ENCODE measurements at regions not wholly inside any gene's neighbourhood (a gene's known extent, or its start where the extent isn't known, plus 50 kb on each side); places are given as distances from the start of the nearest gene placed in this dataset.
"Not testable (repeated sequence)": the region's sequence is repeated elsewhere in the genome, so short reads cannot be mapped to it uniquely, and the experiment has no call there.

DNA sequence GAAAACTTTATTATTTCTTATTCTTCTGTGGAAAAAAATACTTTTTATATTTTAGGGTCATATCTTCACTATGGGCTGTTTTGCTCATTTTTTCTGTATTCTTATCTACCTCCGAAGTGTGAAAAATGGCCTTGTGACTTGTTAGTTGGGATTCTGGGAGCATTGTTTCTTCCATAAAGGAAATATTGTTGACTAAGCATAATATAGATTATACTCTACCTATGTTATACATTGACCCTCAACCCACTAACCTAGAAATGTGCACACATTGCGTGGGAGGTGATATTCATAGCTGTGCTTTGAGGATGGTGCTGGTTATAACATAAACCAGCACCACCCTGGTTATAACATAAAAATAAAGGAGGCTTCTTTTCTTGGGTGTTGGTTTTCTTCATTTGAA lies 259.2 kb upstream of the AADAT start:
- no peaks in the 10 kb centered on the region for H3K27me3 ChIP-seq (ENCODE audit: insufficient read depth, low read length)
- Mint-ChIP-seq H3K27me3 (ENCODE audit: low read depth, unreplicated experiment) (no peaks in the 10 kb centered on the region), H3K4me3 (ENCODE audit: unreplicated experiment) (no peak overlapping the region), H3K36me3 (ENCODE audit: low read depth, unreplicated experiment) (no peaks in the 10 kb centered on the region), H3K27ac (ENCODE audit: unreplicated experiment) (no peak overlapping the region), H3K9me3 (ENCODE audit: unreplicated experiment) (peaks cover 4% of the 10 kb centered on the region), H3K4me1 (ENCODE audit: low read depth, unreplicated experiment) (no peaks in the 10 kb centered on the region)
- DNase-seq (ENCODE audit: low read depth) = no peak
- H3K79me2 ChIP-seq (ENCODE audit: insufficient read depth, low read length) = no peaks in the 10 kb centered on the region
- no peak overlapping the region for H2AFZ ChIP-seq (ENCODE audit: low read depth, low read length)
- peaks cover 5% of the 10 kb centered on the region for H3K9me3 ChIP-seq (ENCODE audit: insufficient read depth, low read depth, low read length)
- no peak for TF ChIP-seq EZH2 (IDR thresholded peaks at IDR 0.05; ENCODE audit: insufficient read depth, low read length)
- TF ChIP-seq, protein P1, sequence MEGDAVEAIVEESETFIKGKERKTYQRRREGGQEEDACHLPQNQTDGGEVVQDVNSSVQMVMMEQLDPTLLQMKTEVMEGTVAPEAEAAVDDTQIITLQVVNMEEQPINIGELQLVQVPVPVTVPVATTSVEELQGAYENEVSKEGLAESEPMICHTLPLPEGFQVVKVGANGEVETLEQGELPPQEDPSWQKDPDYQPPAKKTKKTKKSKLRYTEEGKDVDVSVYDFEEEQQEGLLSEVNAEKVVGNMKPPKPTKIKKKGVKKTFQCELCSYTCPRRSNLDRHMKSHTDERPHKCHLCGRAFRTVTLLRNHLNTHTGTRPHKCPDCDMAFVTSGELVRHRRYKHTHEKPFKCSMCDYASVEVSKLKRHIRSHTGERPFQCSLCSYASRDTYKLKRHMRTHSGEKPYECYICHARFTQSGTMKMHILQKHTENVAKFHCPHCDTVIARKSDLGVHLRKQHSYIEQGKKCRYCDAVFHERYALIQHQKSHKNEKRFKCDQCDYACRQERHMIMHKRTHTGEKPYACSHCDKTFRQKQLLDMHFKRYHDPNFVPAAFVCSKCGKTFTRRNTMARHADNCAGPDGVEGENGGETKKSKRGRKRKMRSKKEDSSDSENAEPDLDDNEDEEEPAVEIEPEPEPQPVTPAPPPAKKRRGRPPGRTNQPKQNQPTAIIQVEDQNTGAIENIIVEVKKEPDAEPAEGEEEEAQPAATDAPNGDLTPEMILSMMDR (IDR thresholded peaks at IDR 0.05; ENCODE audit: insufficient read depth, low read depth, low read length) = no peak
- H3K9ac ChIP-seq (ENCODE audit: low read length) = no peak overlapping the region
- H3K4me2 ChIP-seq (ENCODE audit: low read length) = no peak overlapping the region
- no peak overlapping the region for H3K27ac ChIP-seq (ENCODE audit: low read depth, low read length)
- no peaks in the 10 kb centered on the region for H4K20me1 ChIP-seq (ENCODE audit: insufficient read depth, low read length)
- no peaks in the 10 kb centered on the region for H3K36me3 ChIP-seq (ENCODE audit: insufficient read depth, low read length)
- no peak for FAIRE-seq
- H3K4me3 ChIP-seq (ENCODE audit: insufficient read depth, low read depth, low read length) = no peak overlapping the region
- H3K4me1 ChIP-seq (ENCODE audit: insufficient read depth, low read length) = no peaks in the 10 kb centered on the region

DNA sequence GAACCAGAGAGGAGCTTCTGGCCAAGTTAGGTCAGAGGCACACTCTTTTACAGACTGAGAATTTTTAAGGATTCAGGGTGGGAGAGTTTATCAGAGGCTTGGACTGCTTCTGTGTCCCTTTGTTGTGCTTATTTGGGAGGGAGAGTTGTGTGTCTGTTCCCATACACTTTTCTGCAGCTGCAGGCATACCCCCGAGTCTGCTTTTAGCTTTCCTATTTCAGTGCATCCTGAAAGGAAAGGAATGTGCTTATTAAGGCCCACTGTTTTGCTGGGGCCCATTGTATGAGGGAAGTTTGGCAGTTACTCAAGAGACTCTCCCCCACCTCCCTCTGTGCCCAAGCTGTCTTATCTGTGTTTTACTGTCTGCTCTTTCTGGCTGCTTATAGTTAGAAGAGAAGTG lies 257.4 kb upstream of the AADAT start:
- H3K36me3 Mint-ChIP-seq (ENCODE audit: low read depth, unreplicated experiment); H3K4me3 ChIP-seq (ENCODE audit: insufficient read depth, low read depth, low read length); H3K4me1 ChIP-seq (ENCODE audit: insufficient read depth, low read length); H2AFZ ChIP-seq (ENCODE audit: low read depth, low read length); H3K4me3 Mint-ChIP-seq (ENCODE audit: unreplicated experiment); H4K20me1 ChIP-seq (ENCODE audit: insufficient read depth, low read length); H3K9me3 Mint-ChIP-seq (ENCODE audit: unreplicated experiment); H3K4me2 ChIP-seq (ENCODE audit: low read length); H3K27me3 ChIP-seq (ENCODE audit: insufficient read depth, low read length); H3K4me1 Mint-ChIP-seq (ENCODE audit: low read depth, unreplicated experiment); H3K27me3 Mint-ChIP-seq (ENCODE audit: low read depth, unreplicated experiment); DNase-seq (ENCODE audit: low read depth); FAIRE-seq; H3K27ac Mint-ChIP-seq (ENCODE audit: unreplicated experiment); H3K79me2 ChIP-seq (ENCODE audit: insufficient read depth, low read length); H3K36me3 ChIP-seq (ENCODE audit: insufficient read depth, low read length); H3K9ac ChIP-seq (ENCODE audit: low read length); H3K9me3 ChIP-seq (ENCODE audit: insufficient read depth, low read depth, low read length); H3K27ac ChIP-seq (ENCODE audit: low read depth, low read length): not testable (repeated sequence)

DNA sequence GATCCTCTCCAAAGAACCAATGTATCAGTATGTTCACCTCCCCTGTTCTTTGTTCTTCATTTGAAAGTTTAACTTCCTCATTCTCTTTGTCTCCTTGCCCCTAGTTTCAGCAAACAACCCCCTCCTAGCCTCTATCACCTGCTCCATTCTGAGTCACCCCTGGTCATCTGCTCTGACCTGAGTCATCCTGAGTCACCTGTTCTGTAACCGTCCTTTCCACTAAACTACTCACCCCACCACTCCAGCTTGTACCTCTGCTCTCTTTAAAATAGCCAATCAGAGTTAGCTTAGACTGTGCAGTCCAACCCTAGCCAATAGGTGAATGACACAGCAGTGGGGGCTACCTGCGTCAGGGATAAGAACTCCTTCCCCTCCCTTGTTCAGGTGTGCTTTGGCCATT lies 249.8 kb upstream of the AADAT start:
- H3K27me3 Mint-ChIP-seq (ENCODE audit: low read depth, unreplicated experiment) = no peaks in the 10 kb centered on the region
- H3K9me3 Mint-ChIP-seq (ENCODE audit: unreplicated experiment) = peaks cover 6% of the 10 kb centered on the region
- Histone ChIP-seq H3K27me3 (ENCODE audit: insufficient read depth, low read length) (no peaks in the 10 kb centered on the region), H3K4me3 (ENCODE audit: insufficient read depth, low read depth, low read length) (no peak overlapping the region), H3K9me3 (ENCODE audit: insufficient read depth, low read depth, low read length) (no peaks in the 10 kb centered on the region), H3K4me2 (ENCODE audit: low read length) (no peak overlapping the region), H3K36me3 (ENCODE audit: insufficient read depth, low read length) (no peaks in the 10 kb centered on the region), H3K79me2 (ENCODE audit: insufficient read depth, low read length) (no peaks in the 10 kb centered on the region), H4K20me1 (ENCODE audit: insufficient read depth, low read length) (no peaks in the 10 kb centered on the region), H3K4me1 (ENCODE audit: insufficient read depth, low read length) (no peaks in the 10 kb centered on the region), H3K27ac (ENCODE audit: low read depth, low read length) (no peak overlapping the region), H3K9ac (ENCODE audit: low read length) (no peak overlapping the region), H2AFZ (ENCODE audit: low read depth, low read length) (no peak overlapping the region)
- H3K36me3 Mint-ChIP-seq (ENCODE audit: low read depth, unreplicated experiment) = no peaks in the 10 kb centered on the region
- H3K27ac Mint-ChIP-seq (ENCODE audit: unreplicated experiment) = no peak overlapping the region
- no peak for DNase-seq (ENCODE audit: low read depth)
- TF ChIP-seq EZH2 (IDR thresholded peaks at IDR 0.05; ENCODE audit: insufficient read depth, low read length) = no peak
- TF ChIP-seq, protein P1 (IDR thresholded peaks at IDR 0.05; ENCODE audit: insufficient read depth, low read depth, low read length) = no peak
- no peaks in the 10 kb centered on the region for H3K4me1 Mint-ChIP-seq (ENCODE audit: low read depth, unreplicated experiment)
- no peak overlapping the region for H3K4me3 Mint-ChIP-seq (ENCODE audit: unreplicated experiment)
- FAIRE-seq = no peak

All from astrocyte (in vitro differentiated cells and primary cell).